ENCODE measurements at regions not wholly inside any gene's neighbourhood (a gene's known extent, or its start where the extent isn't known, plus 50 kb on each side); places are given as distances from the start of the nearest gene placed in this dataset.
A peak's percentile ranks its signal among the peaks of the same experiment; 100 is the strongest.
"Not testable (repeated sequence)": the region's sequence is repeated elsewhere in the genome, so short reads cannot be mapped to it uniquely, and the experiment has no call there.

DNA sequence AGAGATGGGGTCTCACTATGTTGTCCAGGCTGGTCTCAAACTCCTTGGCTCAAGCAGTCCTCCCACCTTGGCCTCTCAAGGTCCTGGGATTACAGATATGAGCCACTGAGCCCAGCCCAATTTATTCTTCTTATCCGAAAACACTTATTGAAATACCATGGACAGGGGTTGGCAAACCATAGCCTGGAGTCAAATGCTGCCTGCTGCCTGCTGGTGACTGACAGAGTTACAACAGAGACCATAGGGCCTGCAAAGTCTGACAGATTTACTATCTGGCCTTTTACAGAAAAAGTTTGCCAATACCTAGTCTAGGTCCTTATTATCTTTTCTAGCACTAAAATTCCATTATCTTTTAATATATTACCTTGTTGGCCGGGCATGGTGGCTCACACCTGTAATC lies 87.1 kb upstream of the ZNF281 start:
- no peak for DNase-seq (ENCODE audit: low spot score)

DNA sequence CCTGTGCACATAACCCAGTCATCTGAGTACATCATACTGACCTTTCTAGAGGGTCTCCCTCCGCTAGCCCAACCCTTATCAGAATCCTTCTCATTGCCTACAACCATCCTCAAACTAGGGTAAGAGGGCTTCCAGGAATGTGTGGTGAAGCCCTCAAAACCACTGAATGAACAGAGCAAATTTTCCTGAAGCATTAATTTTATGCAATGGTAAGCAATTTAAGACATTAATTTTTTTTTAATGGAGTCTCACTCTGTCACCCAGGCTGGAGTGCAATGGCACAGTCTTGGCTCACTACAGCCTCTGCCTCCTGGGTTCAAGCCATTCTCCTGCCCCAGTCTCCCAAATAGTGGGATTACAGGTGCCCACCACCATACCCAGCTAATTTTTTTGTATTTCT lies 86.1 kb upstream of the ZNF281 start:
- DNase-seq (ENCODE audit: low spot score), result no peak

DNA sequence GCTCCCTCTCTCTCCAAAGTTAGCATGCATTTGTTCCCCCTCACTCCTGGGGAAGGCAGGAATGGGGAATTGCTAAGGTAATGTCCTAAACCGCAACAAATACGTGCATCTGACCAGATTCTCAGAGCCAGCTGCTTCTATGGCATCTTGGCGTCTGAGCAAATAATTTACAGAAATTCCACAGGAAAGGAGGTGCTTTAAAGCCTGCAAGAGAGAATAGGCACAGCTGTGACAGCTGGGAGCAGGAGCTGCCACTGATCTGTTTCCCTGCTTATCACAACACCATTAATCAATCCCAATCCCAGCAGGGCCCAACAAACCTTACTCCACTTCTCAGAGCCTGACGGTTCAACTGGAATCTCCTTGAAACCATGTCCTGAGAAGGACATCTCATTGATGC lies 83.5 kb upstream of the ZNF281 start:
- DNase-seq (ENCODE audit: low spot score), result no peak

DNA sequence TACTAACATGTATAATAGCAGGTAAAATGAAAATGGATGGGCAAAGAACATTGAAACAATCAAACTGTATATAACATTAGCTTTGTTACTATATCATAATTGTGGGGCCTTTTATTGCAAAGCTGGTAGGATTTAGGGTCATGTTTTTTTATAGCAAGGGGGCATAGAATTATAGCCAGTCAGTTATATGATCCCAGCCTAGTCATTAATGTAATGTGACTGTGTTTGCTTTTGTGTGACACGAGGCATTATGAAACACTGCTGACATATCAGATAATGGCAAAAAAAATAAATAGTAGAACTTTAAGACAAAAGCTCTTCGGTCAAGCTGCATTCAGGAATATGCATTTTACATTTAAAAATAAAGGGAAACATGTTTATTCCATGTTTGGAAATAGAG lies 81.3 kb upstream of the ZNF281 start:
- DNase-seq (ENCODE audit: low spot score), result no peak

DNA sequence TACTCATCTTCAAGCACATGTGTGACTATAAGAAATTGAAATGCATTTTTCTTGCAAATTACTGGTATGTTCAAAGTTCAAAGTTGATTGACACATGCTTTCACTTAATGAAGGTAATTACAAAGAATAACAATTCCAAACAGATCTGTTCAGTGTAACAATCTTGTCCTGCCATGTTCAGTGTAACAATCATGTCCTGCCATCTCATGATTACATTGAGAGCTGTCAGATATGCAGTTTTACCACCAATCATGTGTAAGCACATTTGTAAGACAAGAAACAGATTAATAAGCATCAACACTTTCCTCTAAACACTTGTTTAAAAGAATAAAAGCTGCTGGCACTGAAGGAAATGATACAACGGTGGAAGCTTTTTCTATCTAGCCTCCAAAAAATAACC lies 80.3 kb upstream of the ZNF281 start:
- no peak for DNase-seq (ENCODE audit: low spot score)

DNA sequence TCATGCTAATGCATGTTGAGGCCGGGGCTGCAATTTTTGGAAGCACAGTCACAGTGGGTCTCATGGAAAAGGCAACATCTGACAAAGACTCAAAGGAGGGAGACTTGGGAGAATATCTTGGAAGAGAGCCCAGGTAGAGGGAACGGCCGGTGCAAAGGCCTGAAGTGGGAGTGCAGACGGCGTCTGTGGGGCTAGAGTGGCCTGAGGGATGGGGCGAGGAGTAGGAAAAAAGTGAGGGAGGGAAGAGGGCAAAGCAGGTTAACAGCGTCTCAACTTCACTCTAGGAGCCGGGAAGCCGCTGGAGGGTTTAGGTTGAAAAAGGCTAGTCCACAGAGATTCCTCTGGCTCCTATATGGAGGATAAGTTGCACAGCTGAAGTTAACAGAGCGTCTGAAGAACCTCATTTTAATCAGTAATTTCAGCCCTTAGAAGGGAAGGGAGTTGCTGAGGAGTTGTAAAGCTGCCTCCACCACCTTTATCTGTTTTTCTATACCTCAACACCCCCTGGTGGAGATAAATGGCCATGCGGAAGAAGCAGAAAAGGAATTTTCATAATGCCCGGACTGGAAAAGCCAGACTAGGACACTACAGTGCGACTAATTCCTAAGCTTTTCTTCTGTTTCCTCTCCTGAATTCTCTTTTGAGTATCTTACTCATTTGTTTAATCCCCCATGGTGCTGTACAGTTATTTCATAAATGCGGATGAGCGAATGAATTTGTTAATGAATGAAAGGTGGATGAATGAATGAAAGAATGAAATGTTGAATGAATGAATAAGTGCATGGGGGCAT lies 78.7 kb upstream of the ZNF281 start:
- peak; percentile 48 for DNase-seq (ENCODE audit: low spot score)

DNA sequence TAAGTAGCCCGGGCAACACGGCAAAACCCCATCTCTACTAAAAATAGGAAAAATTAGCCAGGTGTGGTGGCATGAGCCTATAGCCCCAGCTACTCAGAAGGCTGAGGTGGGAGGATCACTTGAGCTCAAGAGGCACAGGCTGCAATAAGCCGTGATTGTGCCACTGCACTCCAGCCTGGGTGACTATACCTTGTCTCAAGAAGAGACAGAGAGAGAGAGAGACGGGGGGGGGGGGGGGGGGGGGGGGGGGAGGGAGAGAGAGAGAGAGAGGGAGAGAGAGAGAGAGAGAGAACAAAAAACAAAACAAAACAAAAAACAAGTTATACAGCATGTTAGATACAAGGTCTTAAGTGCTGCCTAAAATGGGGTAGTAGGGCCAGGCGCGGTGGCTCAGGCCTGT lies 77.8 kb upstream of the ZNF281 start:
- DNase-seq (ENCODE audit: low spot score), result no peak

DNA sequence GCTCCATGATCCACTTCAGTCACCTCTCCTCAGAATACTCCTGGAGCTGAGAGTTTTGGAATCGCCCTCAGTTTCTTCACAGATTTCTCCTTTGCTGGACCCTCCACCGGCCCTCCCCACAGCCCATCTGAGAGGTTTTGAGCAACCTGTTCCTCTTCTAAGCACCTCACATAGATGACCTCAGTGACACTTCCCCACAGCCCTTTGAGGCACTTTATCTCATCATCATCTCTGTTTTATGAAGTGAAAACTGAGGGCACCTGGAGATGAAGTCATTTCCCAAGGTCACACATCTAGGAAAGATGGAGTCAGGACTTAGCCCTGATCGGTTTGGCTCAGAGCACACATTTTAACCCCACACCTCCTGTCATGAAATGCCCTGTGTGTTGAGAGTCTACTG lies 76.8 kb upstream of the ZNF281 start:
- no peak for DNase-seq (ENCODE audit: low spot score)

DNA sequence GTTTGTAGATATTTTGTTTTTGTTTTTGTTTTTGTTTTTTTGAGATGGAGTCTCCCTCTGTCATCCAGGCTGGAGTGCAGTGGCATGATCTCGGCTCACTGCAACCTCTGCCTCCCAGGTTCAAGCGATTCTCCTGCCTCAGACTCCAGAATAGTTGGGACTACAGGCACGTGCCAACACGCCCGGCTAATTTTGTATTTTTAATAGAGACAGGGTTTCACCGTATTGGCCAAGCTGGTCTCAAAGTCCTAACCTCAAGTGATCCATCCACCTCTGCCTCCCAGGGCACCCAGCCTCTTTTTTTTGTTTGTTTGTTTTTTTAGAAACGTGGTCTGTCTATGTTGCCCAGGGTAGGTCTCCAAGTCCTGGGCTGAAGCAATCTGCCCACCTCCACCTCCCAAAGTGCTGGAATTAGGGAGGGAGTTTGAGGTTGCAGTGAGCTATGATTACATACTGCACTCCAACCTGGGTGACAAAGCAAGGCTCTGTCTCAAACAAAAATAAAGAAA lies 74.7 kb upstream of the ZNF281 start:
- not testable (repeated sequence) for DNase-seq (ENCODE audit: low spot score)

DNA sequence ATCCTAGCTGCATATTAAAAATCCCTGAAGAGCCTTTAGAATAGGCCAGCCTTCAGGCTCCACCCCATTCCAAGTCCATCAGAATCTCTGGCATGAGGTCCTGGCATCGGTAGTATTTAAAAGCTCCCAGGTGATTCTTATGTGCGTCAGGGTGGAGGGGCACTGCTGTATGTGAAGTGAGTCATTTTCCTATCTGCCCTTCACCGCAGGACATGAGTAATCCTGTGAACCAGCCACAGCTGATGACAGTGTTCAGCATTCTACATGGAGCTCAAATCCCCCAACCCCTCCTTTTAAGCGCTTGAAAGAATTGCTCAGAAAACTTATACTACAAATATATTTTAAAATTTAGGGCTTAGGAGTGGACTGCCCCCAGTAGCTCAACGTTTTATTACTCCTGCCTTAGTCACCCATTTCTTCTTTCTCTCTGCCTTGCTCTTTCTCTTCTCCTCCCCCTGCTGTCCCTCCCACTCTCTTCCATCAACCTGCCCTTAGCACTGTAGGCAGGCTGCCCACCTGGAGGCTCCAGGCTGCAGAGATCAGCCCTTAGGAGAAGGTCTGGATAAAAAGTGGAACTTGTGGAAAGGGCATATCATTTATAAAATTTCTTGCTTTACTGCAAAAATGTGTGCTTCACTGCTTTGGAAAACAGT lies 73.8 kb upstream of the ZNF281 start:
- DNase-seq (ENCODE audit: low spot score), result peak; percentile 34

DNA sequence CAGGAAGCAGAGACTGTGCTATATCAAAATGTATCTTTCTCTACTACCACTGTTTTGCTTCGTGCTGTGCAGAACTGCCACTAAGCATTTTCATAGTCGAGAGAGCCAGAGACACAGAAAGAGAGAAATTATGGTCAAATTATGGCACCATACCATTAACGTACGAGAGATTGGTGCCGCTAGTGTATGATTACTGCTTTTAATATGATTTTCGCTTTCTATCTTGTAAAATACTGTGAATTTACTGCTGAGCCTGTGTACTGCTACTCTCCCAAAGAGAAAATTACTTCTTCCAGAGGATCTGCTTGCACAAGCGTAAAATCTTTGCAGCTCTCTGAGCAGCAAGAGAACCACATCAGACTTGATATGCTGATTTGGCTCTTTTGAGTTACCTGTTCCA lies 71.1 kb upstream of the ZNF281 start:
- DNase-seq (ENCODE audit: low spot score), result no peak

DNA sequence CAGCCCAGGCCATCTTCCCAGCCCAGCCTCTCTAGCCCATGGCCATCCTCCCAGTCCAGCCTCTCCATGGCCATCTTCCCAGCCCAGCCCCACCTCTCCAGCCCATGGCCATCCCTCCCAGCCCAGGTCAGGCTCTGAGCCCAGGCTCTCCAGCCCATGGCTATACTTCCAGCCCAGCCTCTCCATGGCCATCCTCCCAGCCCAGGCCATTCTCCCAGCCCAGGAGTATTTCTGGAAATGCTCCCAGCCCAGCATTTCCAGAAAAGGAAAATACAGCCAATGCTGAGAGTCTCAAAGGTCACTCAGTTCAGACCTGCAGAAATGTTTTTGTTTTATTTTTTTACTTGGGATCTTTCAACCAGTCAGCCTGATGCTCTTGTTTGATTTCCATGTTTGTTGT lies 70.0 kb upstream of the ZNF281 start:
- no peak for DNase-seq (ENCODE audit: low spot score)

DNA sequence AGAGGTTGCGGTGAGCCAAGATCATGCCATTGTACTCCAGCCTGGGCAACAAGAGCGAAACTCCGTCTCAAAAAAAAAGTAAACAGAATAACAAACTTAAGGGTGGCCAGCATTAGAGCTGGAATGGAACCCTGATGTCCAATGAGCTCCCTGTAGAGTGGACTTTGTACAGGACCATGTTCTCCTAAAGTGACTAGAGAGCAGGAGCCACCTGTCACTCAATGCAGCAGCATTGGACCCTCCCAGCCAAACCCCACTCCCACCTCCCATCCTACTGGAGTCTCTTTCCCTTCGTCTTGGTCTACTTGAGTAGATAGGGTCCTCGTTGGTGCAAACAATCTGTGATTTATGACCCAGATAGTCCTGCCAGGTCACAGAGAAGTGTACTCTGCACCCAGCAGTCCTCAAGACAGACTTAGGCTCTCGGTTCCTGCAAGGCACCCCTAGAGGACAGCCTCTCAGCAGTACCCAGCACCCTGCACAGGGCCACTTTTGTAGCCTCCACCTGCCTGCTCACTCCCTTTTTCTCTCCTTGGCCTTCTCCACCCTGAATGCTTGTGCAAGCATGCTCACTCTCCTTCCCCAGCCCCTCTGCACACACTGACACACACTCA lies 69.2 kb upstream of the ZNF281 start:
- DNase-seq (ENCODE audit: low spot score), result no peak

DNA sequence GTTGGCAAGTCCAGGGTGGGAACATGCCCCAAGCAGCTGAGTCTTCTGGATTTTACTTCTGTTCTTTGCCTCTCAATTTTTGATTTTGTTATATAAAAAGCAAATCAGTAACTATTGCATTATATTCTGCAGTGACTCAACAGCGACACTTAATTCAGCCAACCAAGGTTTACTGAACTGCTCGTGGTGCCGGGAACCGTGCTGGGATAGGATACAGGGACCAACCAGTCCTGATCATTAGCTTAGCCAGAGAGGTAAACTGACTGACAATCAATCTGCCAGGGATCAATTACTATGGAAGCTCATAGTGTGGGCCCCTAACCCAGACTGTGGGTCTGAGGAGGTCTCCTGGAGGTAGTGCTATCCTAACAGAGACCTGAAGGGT lies 68.4 kb upstream of the ZNF281 start:
- DNase-seq (ENCODE audit: low spot score), result no peak

DNA sequence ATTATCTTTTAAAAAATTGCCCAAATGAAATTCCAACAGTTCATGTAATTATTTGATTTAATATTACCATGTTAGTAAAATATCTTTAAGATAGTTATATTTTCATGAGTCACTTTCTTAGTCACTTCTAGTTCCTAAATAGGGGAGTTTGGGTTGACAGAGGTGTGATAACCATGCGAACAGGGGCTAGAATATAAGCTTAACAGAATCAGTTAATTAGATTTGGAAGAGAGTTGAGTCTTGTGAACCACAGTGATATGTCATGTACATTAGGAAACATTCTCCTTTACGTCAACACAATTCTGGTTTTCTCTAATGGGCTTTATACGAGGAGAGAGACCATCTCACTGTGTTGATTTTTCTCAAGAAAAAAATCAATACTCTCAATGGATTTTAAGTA lies 64.8 kb upstream of the ZNF281 start:
- no peak for DNase-seq (ENCODE audit: low spot score)

DNA sequence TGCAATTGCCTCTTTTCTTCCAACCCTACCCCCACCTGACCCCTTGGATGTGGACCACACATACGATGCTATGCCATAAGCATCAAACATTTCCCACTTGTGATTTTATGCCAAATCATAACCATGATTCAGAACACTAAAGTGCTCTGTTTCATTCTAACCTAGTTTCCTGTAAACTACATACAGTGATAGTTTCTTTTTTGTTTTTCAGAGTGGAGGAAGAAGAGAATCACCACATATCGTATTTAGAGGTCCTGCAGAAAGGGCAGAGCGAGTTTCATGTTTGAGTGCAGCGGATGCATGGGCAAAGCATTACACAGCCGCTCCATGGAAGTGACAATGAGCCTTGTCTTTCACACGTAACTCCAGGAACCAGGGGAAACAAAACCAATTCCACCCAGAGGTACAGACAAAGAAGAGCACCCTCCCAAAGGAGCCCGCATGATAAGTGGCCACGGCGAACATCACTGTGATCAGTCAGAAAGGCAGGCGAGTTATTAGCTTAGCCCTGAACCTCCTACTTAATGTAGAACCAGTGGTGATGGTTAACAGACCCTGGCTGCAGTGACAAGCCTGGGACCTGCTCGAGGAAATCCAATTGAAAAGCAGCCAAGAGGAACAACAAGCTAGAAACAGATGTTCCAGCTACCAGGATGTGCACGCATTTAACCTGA lies 64.0 kb upstream of the ZNF281 start:
- peak; percentile 14 for DNase-seq (ENCODE audit: low spot score)

DNA sequence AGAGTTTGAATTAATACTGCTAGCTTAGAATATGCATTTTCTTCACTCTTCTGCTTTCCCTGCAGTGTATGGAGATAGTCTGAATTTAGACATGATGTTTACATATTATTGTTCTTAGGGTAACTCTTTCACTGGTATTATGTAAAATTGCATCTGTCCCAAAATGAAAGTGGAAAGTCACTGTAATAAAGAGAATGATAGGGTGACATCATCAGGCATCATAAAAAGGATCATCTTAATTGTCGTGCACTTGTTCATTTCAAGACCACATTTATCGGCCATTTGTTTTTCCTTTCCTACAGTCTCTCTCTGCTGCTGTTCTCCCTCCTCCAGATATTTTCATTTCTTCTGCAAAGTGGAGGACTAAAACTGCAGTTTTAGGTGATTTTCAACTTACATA lies 61.9 kb upstream of the ZNF281 start:
- DNase-seq (ENCODE audit: low spot score), result no peak

DNA sequence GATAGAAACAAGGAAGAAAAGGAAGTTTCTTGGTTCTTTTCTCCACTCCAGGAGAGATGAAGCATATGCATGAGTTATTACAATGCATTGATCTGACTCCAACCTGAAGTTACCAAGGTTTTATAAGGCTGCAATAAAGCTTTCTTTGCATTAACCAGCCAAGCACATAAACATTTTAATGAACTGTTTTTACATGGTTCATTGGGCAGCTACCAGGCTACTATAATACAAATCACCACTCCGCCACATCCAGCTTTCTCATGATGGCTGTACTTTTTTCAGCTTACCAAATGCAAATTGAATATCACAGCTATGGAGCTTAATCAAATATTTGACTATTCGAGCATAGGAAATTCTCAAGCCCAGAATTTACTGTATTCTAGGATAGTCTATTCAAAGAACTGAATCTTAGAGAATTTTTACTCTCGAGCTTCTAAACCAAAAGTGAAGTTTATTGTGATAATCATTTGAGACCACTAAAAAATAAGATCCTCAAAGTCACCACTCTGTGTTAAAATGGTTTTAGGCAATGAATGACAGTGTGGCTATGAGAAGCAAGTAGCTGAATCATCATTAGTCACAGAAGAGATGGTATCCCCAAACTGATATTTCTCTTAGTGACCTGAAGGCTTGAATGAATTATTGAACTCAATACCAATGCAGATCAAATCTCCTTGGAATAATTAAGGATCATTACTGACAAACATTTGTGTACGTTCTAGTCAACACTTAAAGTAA lies 58.6 kb upstream of the ZNF281 start:
- no peak for DNase-seq (ENCODE audit: low spot score)

DNA sequence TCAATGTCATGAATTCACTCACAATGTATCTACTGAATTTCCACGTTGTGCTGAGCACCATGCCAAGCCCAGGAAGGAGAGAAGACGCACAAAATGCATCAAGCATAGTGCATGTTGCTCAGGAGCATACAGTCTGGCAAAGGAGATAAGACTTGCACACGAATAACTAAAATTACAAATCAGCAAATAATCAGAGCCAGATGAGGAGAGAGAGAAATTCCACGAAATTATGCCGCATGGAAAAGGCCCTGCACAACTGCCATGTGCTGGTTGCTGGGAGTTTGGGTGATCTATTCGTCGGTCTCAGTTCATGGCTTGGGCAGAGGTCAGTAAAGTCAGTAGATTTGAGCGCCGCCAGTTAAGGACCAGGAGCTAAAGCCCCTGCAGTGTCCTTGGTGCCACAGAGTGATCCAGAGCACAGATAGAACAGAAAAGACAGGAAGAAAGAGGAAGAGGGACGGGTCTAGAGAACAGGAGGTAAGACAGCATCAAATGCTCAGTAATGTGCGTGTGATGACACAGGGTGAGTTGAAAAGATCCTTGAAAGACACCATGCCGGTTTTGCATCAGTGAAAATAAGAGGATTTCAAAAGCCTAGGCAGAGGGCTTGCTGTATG lies 55.1 kb upstream of the ZNF281 start:
- no peak for DNase-seq (ENCODE audit: low spot score)

Measured in CD4-positive, alpha-beta T cell treated with Interleukin-15 for 4 hours (primary cell).